ENCODE measurements at regions not wholly inside any gene's neighbourhood (a gene's known extent, or its start where the extent isn't known, plus 50 kb on each side); places are given as distances from the start of the nearest gene placed in this dataset.

- TF ChIP-seq RCOR1 (IDR thresholded peaks at IDR 0.05; ENCODE audit: insufficient replicate concordance, low read length) (no peak), CEBPB (IDR thresholded peaks at IDR 0.05; ENCODE audit: low read depth, low read length) (no peak), SMC3 (IDR thresholded peaks at IDR 0.05; ENCODE audit: low read depth, low read length) (no peak), CTCF (conservative IDR thresholded peaks at IDR 0.05; ENCODE audit: low read depth, low read length) (no peak), MAZ (IDR thresholded peaks at IDR 0.05; ENCODE audit: borderline replicate concordance, low read depth, low read length) (no peak), RAD21 (IDR thresholded peaks at IDR 0.05; ENCODE audit: low read length) (no peak)
- H2AFZ ChIP-seq (replicated peaks; ENCODE audit: low read length, poor library complexity) = no peak overlapping the region
- H3K79me1 ChIP-seq (ENCODE audit: low read depth in 1 of 2, low read length in 2 of 2) = no peaks in the 10 kb centered on the region
- H4K5ac ChIP-seq (ENCODE audit: low read depth, low read length) = no peak overlapping the region
- H4K91ac ChIP-seq (ENCODE audit: insufficient read depth, low read depth, low read length) = no peak overlapping the region
- H4K20me1 ChIP-seq (ENCODE audit: insufficient read depth, low read length) = no peaks in the 10 kb centered on the region
- no peak overlapping the region for H2AK5ac ChIP-seq (ENCODE audit: low read depth, low read length)
- no CpG with 5 or more reads among the region's 4 CpGs for WGBS, 2 experiments (ENCODE audit: extremely low coverage in 2 of 2, insufficient read length in 1 of 2)
- no peak overlapping the region; the same call in 1 of the 2 replicates for H3K4me2 ChIP-seq (ENCODE audit: low read depth, low read length)
- dilution Hi-C loops (cut with HindIII; ENCODE audit: low sequenced_read_pairs, unreplicated experiment) (no loop called here), in situ Hi-C loops (cut with MboI; ENCODE audit: low sequenced_read_pairs) (no loop called here), intact Hi-C loops (cut with micrococcal nuclease) (no loop called here)
- peaks cover 6% of the 10 kb centered on the region; the same call in 1 of the 2 replicates for H3K9me3 ChIP-seq (ENCODE audit: control insufficient read depth, insufficient read depth, low read length)
- no peak overlapping the region for H3K27ac ChIP-seq (ENCODE audit: insufficient read depth, low read length)
- H3K14ac ChIP-seq (replicated peaks; ENCODE audit: low read depth, low read length) = no peak overlapping the region
- no peak overlapping the region for H2BK120ac ChIP-seq (ENCODE audit: low read depth, low read length)
- no peak overlapping the region for H3K4me3 ChIP-seq (ENCODE audit: insufficient read depth, low read depth, low read length)
- ChIA-PET CTCF (no interaction called here), POLR2A (ENCODE audit: unreplicated experiment) (no interaction called here)
- no peak overlapping the region for H4K8ac ChIP-seq (ENCODE audit: low read depth in 2 of 2, low read length in 2 of 2)
- no peaks in the 10 kb centered on the region for H3K9me1 ChIP-seq (ENCODE audit: insufficient read depth, low read length)
- H3K23ac ChIP-seq (ENCODE audit: low read depth, low read length) = no peak overlapping the region
- H2BK15ac ChIP-seq (ENCODE audit: low read depth, low read length) = no peak overlapping the region; the same call in 2 of the 3 replicates
- H3K9ac ChIP-seq (ENCODE audit: low read depth, low read length) = no peak overlapping the region
- ATAC-seq (ENCODE audit: low read depth) (peak; percentile 24; the same call in 1 of the 2 replicates), DNase-seq (peak; percentile 2)
- H3K4me1 ChIP-seq (ENCODE audit: control insufficient read depth, insufficient read depth, low read length) = no peaks in the 10 kb centered on the region
- no TSS peak for BruUV-seq (replicated peaks)
- H3K18ac ChIP-seq (ENCODE audit: low read depth, low read length) = no peak overlapping the region
- H3K36me3 ChIP-seq (ENCODE audit: control insufficient read depth, insufficient read depth, low read length) = no peaks in the 10 kb centered on the region
- H2BK20ac ChIP-seq (ENCODE audit: low read depth, low read length) = peak overlapping the region; percentile 58; the same call in 1 of the 2 replicates
- no peak overlapping the region for H3K56ac ChIP-seq (ENCODE audit: extremely low read depth, insufficient read depth, low read length)
- H2BK5ac ChIP-seq (ENCODE audit: low read depth, low read length, poor library complexity, severe bottlenecking) = no peak overlapping the region
- H2AK9ac ChIP-seq (replicated peaks; ENCODE audit: low read depth, low read length, poor library complexity) = no peak overlapping the region
- no peak overlapping the region for H3K4ac ChIP-seq (ENCODE audit: low read depth, low read length)
- H3K27me3 ChIP-seq (ENCODE audit: control insufficient read depth, insufficient read depth, low read length) = no peaks in the 10 kb centered on the region
These were observed 477.6 kb downstream of the ZNF385D start for GRCh38 chr3:21273259-21274025.
